ENCODE measurements at regions not wholly inside any gene's neighbourhood (a gene's known extent, or its start where the extent isn't known, plus 50 kb on each side); places are given as distances from the start of the nearest gene placed in this dataset.

DNA sequence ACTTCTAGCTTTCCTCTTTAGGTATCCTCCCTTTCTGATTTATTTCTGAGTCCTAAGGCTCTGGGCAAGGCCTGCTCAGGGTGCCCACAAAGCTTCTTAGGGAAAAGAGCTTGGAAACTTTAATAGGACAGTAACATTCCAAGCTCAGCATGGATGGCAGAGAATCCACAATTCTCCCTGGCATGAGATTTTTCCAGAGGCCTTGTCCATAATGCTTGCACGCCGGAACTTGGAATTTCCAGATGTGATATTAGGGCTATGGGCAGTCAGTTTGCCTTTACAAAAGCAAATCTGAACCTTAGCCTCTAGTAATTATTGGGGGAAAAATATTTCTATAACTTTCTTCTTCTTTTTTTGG lies 139.0 kb upstream of the RBMS3 start:
- Histone ChIP-seq H3K9me3 (replicated peaks; ENCODE audit: control insufficient read depth, insufficient read depth, low read length) (no peaks in the 10 kb centered on the region), H3K27ac (ENCODE audit: control insufficient read depth, insufficient read depth) (no peak overlapping the region), H4K20me1 (ENCODE audit: control insufficient read depth, insufficient read depth) (no peaks in the 10 kb centered on the region), H3K79me2 (ENCODE audit: control insufficient read depth, insufficient read depth, low read length) (no peaks in the 10 kb centered on the region), H3K4me3 (no peak overlapping the region), H3K36me3 (ENCODE audit: control insufficient read depth in 2 of 2, insufficient read depth in 2 of 2, low read length in 1 of 2) (no peaks in the 10 kb centered on the region), H3K4me1 (ENCODE audit: control insufficient read depth, insufficient read depth, low read length) (no peaks in the 10 kb centered on the region), H3K4me2 (ENCODE audit: control insufficient read depth, insufficient read depth) (no peak overlapping the region), H3K27me3 (replicated peaks in 1 of 2; ENCODE audit: control insufficient read depth in 2 of 2, insufficient read depth in 2 of 2, low read length in 1 of 2) (no peaks in the 10 kb centered on the region), H3K9ac (ENCODE audit: control insufficient read depth, insufficient read depth, low read length) (no peak overlapping the region), H2AFZ (ENCODE audit: control insufficient read depth, low read depth, low read length) (no peak overlapping the region)
- no TSS peak for BruUV-seq (replicated peaks)
- in situ Hi-C loops (cut with MboI): no loop called here
- 35% methylated on average over 2 of the region's 2 CpGs for WGBS (ENCODE audit: insufficient coverage, insufficient replicate concordance, low lambda C conversion rate, missing lambda C conversion rate)
- DNase-seq (ENCODE audit: low read depth, low spot score): no peak
- intact Hi-C loops (cut with micrococcal nuclease; ENCODE audit: unreplicated experiment): no loop called here
- ChIA-PET POLR2A (no interaction called here), CTCF (no interaction called here), SMC1A (ENCODE audit: uncharacterized antibody, unreplicated experiment) (no interaction called here), RAD21 (ENCODE audit: unreplicated experiment) (no interaction called here)
- ATAC-seq: no peak
- FAIRE-seq: no peak
- no peak for TF ChIP-seq PML (IDR thresholded peaks at IDR 0.05; ENCODE audit: low read length)
- TF ChIP-seq, protein P1, sequence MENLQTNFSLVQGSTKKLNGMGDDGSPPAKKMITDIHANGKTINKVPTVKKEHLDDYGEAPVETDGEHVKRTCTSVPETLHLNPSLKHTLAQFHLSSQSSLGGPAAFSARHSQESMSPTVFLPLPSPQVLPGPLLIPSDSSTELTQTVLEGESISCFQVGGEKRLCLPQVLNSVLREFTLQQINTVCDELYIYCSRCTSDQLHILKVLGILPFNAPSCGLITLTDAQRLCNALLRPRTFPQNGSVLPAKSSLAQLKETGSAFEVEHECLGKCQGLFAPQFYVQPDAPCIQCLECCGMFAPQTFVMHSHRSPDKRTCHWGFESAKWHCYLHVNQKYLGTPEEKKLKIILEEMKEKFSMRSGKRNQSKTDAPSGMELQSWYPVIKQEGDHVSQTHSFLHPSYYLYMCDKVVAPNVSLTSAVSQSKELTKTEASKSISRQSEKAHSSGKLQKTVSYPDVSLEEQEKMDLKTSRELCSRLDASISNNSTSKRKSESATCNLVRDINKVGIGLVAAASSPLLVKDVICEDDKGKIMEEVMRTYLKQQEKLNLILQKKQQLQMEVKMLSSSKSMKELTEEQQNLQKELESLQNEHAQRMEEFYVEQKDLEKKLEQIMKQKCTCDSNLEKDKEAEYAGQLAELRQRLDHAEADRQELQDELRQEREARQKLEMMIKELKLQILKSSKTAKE (IDR thresholded peaks at IDR 0.05; ENCODE audit: low read depth, poor library complexity, severe bottlenecking): no peak
- TF ChIP-seq CBFB (IDR thresholded peaks at IDR 0.05; ENCODE audit: low read depth): no peak
- TF ChIP-seq NFIC (IDR thresholded peaks at IDR 0.05; ENCODE audit: low read depth, low read length): no peak
- TF ChIP-seq, protein P2, sequence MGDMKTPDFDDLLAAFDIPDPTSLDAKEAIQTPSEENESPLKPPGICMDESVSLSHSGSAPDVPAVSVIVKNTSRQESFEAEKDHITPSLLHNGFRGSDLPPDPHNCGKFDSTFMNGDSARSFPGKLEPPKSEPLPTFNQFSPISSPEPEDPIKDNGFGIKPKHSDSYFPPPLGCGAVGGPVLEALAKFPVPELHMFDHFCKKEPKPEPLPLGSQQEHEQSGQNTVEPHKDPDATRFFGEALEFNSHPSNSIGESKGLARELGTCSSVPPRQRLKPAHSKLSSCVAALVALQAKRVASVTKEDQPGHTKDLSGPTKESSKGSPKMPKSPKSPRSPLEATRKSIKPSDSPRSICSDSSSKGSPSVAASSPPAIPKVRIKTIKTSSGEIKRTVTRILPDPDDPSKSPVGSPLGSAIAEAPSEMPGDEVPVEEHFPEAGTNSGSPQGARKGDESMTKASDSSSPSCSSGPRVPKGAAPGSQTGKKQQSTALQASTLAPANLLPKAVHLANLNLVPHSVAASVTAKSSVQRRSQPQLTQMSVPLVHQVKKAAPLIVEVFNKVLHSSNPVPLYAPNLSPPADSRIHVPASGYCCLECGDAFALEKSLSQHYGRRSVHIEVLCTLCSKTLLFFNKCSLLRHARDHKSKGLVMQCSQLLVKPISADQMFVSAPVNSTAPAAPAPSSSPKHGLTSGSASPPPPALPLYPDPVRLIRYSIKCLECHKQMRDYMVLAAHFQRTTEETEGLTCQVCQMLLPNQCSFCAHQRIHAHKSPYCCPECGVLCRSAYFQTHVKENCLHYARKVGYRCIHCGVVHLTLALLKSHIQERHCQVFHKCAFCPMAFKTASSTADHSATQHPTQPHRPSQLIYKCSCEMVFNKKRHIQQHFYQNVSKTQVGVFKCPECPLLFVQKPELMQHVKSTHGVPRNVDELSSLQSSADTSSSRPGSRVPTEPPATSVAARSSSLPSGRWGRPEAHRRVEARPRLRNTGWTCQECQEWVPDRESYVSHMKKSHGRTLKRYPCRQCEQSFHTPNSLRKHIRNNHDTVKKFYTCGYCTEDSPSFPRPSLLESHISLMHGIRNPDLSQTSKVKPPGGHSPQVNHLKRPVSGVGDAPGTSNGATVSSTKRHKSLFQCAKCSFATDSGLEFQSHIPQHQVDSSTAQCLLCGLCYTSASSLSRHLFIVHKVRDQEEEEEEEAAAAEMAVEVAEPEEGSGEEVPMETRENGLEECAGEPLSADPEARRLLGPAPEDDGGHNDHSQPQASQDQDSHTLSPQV (IDR thresholded peaks at IDR 0.05): no peak
- TF ChIP-seq STAT1 (conservative IDR thresholded peaks at IDR 0.05): no peak
- TF ChIP-seq FOS (IDR thresholded peaks at IDR 0.05; ENCODE audit: borderline replicate concordance, extremely low read depth, insufficient read length): no peak

Data from GM12878 (cell line).